Parathyroid adenoma (tissue), 2 donors: ENCODE measurements at regions not wholly inside any gene's neighbourhood (a gene's known extent, or its start where the extent isn't known, plus 50 kb on each side); places are given as distances from the start of the nearest gene placed in this dataset.

ENCODE experiments used
- H2AFZ ChIP-seq: fragments of 300-600 bp; sonication (generic); one replicate; pipeline ENCODE4 v1.7.0; 2017; ENCODE audit warnings: antibody characterized with exemption, mild to moderate bottlenecking
- H3K27ac ChIP-seq: fragments of 300-600 bp; sonication (generic); one replicate; pipeline ENCODE4 v1.7.0; 2017
- H3K27me3 ChIP-seq: fragments of 300-600 bp; sonication (generic); one replicate; pipeline ENCODE4 v1.7.0; 2017; ENCODE audit warnings: low read length; ENCODE audit not compliant: control insufficient read depth, insufficient read depth
- H3K36me3 ChIP-seq: fragments of 300-600 bp; sonication (generic); one replicate; pipeline ENCODE4 v1.7.0; 2017; ENCODE audit warnings: low read length; ENCODE audit not compliant: control insufficient read depth, insufficient read depth
- H3K4me1 ChIP-seq: fragments of 300-600 bp; sonication (generic); one replicate; pipeline ENCODE4 v1.7.0; 2017; ENCODE audit warnings: control low read depth
- H3K4me2 ChIP-seq: fragments of 300-600 bp; sonication (generic); one replicate; pipeline ENCODE4 v1.7.0; 2017; ENCODE audit warnings: low read length
- H3K4me3 ChIP-seq: fragments of 300-600 bp; sonication (generic); one replicate; pipeline ENCODE4 v1.7.0; 2017; ENCODE audit warnings: low read depth, low read length
- H3K79me2 ChIP-seq: fragments of 300-600 bp; sonication (generic); one replicate; pipeline ENCODE4 v1.7.0; 2017; ENCODE audit warnings: control low read depth
- H3K9ac ChIP-seq: fragments of 300-600 bp; sonication (generic); one replicate; pipeline ENCODE4 v1.7.0; 2017; ENCODE audit warnings: mild to moderate bottlenecking
- H3K9me3 ChIP-seq: fragments of 300-600 bp; sonication (generic); one replicate; pipeline ENCODE4 v1.7.0; 2017; ENCODE audit warnings: low read length; ENCODE audit not compliant: control insufficient read depth
- TF ChIP-seq, protein P1 (sequence below): fragments of 300-600 bp; sonication (generic); IDR thresholded peaks from one replicate; pipeline ENCODE4 v1.7.0; 2017; ENCODE audit warnings: antibody characterized with exemption, mild to moderate bottlenecking
- donor health status: primary hyperparathyroidism.

DNA sequence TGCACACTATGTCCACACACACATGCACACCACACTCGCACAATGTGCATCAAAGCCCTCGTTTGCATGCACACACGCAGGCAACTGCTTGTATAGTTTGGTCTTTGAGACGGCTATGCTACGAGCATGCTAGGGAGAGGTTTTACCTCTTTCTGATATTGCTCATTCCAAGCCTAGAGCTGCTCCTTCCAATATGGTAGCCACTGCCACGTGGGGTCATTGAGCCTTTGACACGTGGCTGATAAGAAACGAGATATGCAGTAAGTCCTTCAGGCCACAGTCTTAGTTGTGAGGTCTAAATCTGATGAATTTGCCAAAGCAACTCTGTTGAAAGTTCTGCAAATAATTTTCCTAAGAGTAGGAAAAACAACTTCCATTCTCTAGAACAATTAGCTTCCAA, 204.4 kb downstream of the KLF6 start:
- H3K9ac ChIP-seq = no peak overlapping the region
- no peaks in the 10 kb centered on the region for H3K79me2 ChIP-seq
- no peak overlapping the region for H3K4me3 ChIP-seq
- H3K27me3 ChIP-seq = no peaks in the 10 kb centered on the region
- H3K4me2 ChIP-seq = no peak overlapping the region
- TF ChIP-seq, protein P1, sequence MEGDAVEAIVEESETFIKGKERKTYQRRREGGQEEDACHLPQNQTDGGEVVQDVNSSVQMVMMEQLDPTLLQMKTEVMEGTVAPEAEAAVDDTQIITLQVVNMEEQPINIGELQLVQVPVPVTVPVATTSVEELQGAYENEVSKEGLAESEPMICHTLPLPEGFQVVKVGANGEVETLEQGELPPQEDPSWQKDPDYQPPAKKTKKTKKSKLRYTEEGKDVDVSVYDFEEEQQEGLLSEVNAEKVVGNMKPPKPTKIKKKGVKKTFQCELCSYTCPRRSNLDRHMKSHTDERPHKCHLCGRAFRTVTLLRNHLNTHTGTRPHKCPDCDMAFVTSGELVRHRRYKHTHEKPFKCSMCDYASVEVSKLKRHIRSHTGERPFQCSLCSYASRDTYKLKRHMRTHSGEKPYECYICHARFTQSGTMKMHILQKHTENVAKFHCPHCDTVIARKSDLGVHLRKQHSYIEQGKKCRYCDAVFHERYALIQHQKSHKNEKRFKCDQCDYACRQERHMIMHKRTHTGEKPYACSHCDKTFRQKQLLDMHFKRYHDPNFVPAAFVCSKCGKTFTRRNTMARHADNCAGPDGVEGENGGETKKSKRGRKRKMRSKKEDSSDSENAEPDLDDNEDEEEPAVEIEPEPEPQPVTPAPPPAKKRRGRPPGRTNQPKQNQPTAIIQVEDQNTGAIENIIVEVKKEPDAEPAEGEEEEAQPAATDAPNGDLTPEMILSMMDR = no peak
- no peaks in the 10 kb centered on the region for H3K9me3 ChIP-seq
- H2AFZ ChIP-seq = no peak overlapping the region
- no peak overlapping the region for H3K27ac ChIP-seq
- no peaks in the 10 kb centered on the region for H3K4me1 ChIP-seq
- H3K36me3 ChIP-seq = no peaks in the 10 kb centered on the region

DNA sequence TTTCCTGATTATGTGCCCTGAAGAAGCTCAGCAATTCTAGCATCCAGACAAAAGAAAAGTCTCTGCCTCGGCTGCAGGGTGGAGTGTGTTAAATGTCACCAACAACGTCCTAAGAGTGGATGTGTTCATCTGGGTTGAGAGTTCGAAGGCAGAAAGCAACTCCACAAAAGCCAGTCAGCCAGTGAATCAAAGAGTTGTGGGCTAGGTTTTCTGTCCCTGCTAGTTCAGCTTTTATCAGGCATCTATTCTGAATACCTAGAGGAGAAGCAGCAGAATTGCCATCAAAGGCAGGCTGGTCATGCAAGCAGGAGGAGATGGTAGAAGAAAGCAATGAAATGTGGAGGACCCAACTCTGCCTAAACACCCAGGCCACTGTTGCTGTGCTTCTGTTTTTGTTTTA, 205.2 kb downstream of the KLF6 start:
- Histone ChIP-seq H3K4me1 (no peaks in the 10 kb centered on the region), H3K9ac (no peak overlapping the region), H3K27me3 (no peaks in the 10 kb centered on the region), H3K36me3 (no peaks in the 10 kb centered on the region), H3K27ac (no peak overlapping the region), H3K4me2 (no peak overlapping the region), H3K9me3 (no peaks in the 10 kb centered on the region), H3K4me3 (no peak overlapping the region), H2AFZ (no peak overlapping the region), H3K79me2 (no peaks in the 10 kb centered on the region)
- TF ChIP-seq, protein P1 = no peak

GRCh38 chr10:3578682-3579081, 206.3 kb downstream of the KLF6 start:
- Histone ChIP-seq H3K27me3 (no peaks in the 10 kb centered on the region), H3K27ac (no peak overlapping the region), H2AFZ (no peak overlapping the region), H3K36me3 (no peaks in the 10 kb centered on the region), H3K4me3 (no peak overlapping the region), H3K79me2 (no peaks in the 10 kb centered on the region), H3K4me1 (no peaks in the 10 kb centered on the region), H3K9ac (no peak overlapping the region), H3K4me2 (no peak overlapping the region), H3K9me3 (no peaks in the 10 kb centered on the region)
- TF ChIP-seq, protein P1 = no peak

DNA sequence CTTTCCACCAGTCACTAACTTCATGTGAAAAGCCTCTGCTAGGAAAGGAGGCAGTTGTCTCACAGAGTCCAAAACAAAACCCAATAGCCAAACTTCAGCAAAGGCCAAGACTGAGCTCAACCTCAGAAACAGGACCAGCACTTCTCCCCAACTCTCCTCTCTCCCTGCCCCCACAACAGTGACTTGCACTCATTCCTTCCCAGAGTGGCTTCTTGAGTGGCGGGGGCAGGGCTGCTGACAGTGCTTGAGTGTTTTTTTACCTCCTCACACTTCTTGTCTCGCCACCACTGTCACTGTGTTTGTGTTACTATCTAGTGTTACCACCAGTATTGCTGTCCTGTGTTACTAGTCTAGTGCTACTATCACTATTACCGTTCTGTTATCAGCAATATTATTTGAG, 206.8 kb downstream of the KLF6 start:
- Histone ChIP-seq H3K9me3 (no peaks in the 10 kb centered on the region), H2AFZ (no peak overlapping the region), H3K4me1 (no peaks in the 10 kb centered on the region), H3K36me3 (no peaks in the 10 kb centered on the region), H3K79me2 (no peaks in the 10 kb centered on the region), H3K9ac (no peak overlapping the region), H3K27me3 (no peaks in the 10 kb centered on the region), H3K27ac (no peak overlapping the region), H3K4me2 (no peak overlapping the region), H3K4me3 (no peak overlapping the region)
- TF ChIP-seq, protein P1 = no peak

GRCh38 chr10:3574451-3574850, 210.6 kb downstream of the KLF6 start:
- TF ChIP-seq, protein P1 = no peak
- Histone ChIP-seq H3K4me1 (no peaks in the 10 kb centered on the region), H3K27me3 (no peaks in the 10 kb centered on the region)

More at GRCh38 chr10:3574451-3574850, 210.6 kb downstream of the KLF6 start:
- H3K4me3 ChIP-seq = no peak overlapping the region
- no peaks in the 10 kb centered on the region for H3K9me3 ChIP-seq
- no peaks in the 10 kb centered on the region for H3K79me2 ChIP-seq
- no peak overlapping the region for H3K4me2 ChIP-seq
- no peaks in the 10 kb centered on the region for H3K36me3 ChIP-seq
- H3K27ac ChIP-seq = no peak overlapping the region
- no peak overlapping the region for H3K9ac ChIP-seq
- no peak overlapping the region for H2AFZ ChIP-seq
